SU-DHL-6 (cell line): ENCODE measurements at regions not wholly inside any gene's neighbourhood (a gene's known extent, or its start where the extent isn't known, plus 50 kb on each side); places are given as distances from the start of the nearest gene placed in this dataset.

ENCODE experiments used
- EZH2phosphoT487 ChIP-seq: fragments of 200-600 bp; sonication (generic), shearing (Covaris generic); conservative IDR thresholded peaks from 2 replicates; pipeline ENCODE4 v1.6.1; 2018; ENCODE audit warnings: mild to moderate bottlenecking, antibody characterized with exemption, low read length, moderate library complexity, mixed read lengths
- TF ChIP-seq, protein P1 (sequence below): fragments of 200-600 bp; sonication (generic); IDR thresholded peaks from one replicate; pipeline ENCODE4 v1.5.1; 2017; ENCODE audit warnings: antibody characterized with exemption, mild to moderate bottlenecking, low read length, moderate library complexity; ENCODE audit not compliant: insufficient read depth, poor library complexity, severe bottlenecking

DNA sequence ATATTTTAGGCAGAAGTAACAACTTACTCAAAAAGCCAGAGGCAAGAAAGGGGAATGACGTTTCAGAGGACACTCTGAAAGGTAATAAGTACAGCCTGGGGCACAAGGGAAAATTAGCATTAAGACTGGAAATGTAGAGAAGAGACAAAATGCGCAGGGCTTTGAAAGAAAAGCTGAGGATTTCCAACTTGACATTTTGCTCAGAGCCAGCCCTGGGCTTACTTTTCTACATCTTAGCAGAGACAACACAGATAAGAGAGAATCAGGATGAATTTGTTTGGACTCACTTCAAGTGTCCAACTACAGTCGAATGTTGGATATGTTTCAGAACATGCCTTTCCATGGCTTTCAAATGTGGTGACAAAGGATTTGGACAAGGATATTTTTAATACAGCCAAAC is 808.9 kb upstream of the LUZP2 start:
- TF ChIP-seq, protein P1, sequence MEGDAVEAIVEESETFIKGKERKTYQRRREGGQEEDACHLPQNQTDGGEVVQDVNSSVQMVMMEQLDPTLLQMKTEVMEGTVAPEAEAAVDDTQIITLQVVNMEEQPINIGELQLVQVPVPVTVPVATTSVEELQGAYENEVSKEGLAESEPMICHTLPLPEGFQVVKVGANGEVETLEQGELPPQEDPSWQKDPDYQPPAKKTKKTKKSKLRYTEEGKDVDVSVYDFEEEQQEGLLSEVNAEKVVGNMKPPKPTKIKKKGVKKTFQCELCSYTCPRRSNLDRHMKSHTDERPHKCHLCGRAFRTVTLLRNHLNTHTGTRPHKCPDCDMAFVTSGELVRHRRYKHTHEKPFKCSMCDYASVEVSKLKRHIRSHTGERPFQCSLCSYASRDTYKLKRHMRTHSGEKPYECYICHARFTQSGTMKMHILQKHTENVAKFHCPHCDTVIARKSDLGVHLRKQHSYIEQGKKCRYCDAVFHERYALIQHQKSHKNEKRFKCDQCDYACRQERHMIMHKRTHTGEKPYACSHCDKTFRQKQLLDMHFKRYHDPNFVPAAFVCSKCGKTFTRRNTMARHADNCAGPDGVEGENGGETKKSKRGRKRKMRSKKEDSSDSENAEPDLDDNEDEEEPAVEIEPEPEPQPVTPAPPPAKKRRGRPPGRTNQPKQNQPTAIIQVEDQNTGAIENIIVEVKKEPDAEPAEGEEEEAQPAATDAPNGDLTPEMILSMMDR, result no peak
- TF ChIP-seq EZH2phosphoT487, result no peak
